Chondrocyte (in vitro differentiated cells): ENCODE measurements at regions not wholly inside any gene's neighbourhood (a gene's known extent, or its start where the extent isn't known, plus 50 kb on each side); places are given as distances from the start of the nearest gene placed in this dataset.

ENCODE experiments used
- DNase-seq: peaks from one replicate; pipeline ENCODE4 v3.0.0; 2021; ENCODE audit warnings: mixed read lengths, low spot score
- H3K27ac Mint-ChIP-seq: one replicate; pipeline ENCODE4 v1.8.0; 2021; ENCODE audit warnings: mild to moderate bottlenecking, moderate library complexity, mixed read lengths; ENCODE audit not compliant: unreplicated experiment
- H3K27me3 Mint-ChIP-seq: 2 replicates; pipeline ENCODE4 v1.8.0; 2021; ENCODE audit warnings: low read depth, mixed read lengths
- H3K36me3 Mint-ChIP-seq: 2 replicates; pipeline ENCODE4 v1.8.0; 2021; ENCODE audit warnings: low read depth, mixed read lengths
- H3K4me1 Mint-ChIP-seq: 2 replicates; pipeline ENCODE4 v1.8.0; 2021; ENCODE audit warnings: low read depth, mild to moderate bottlenecking, mixed read lengths
- H3K4me3 Mint-ChIP-seq: one replicate; pipeline ENCODE4 v1.8.0; 2021; ENCODE audit warnings: mild to moderate bottlenecking, moderate library complexity, mixed read lengths; ENCODE audit not compliant: unreplicated experiment
- H3K9me3 Mint-ChIP-seq: 2 replicates; pipeline ENCODE4 v1.8.0; 2021; ENCODE audit warnings: low read depth, mixed read lengths
- TF ChIP-seq, protein P1 (sequence below): fragments of 200-600 bp; sonication (generic); IDR thresholded peaks from 2 replicates; pipeline ENCODE4 v1.5.0; 2021; ENCODE audit warnings: antibody characterized with exemption, mild to moderate bottlenecking, moderate library complexity

DNA sequence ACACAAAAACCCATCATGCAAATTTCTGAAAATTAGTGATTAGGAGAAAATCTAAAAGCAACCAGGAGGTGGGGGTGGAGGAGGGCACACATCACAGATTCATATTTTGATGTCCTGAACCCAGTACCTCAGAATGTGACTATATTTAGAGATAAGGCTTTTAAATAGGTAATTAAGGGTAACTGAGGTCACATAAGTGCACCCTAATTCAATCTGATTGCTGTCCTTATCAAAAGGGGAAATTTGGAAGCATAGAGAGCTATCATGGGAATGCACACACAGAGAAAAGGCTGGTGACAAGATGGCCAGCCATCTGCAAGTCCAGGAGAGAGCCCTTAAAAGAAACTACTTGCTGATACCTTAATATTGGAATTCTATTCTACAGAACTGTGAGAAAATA is 281.8 kb upstream of the UGT8 start:
- H3K27ac Mint-ChIP-seq, result no peak overlapping the region
- no peak overlapping the region for H3K4me3 Mint-ChIP-seq

DNA sequence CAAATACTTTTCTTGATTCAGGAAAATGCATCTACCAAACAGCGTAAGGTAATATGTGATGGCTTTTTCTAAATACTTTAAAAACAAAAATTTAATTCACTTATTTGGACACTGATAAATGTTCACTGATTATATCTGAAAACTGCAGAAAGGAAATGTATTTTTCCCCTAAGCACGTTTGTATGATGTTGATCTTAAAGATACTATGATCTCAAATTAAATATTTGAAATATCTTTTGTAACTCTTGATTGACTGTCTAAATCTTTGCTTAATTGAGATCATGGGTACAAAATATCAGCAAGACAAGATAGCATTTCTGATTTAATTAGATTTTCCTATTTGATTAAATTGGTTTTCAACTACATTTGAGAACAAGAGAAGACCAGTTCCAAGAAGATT is 281.0 kb upstream of the UGT8 start:
- no peak for DNase-seq
- no peak overlapping the region for H3K27ac Mint-ChIP-seq
- H3K36me3 Mint-ChIP-seq, result peaks cover 3% of the 10 kb centered on the region
- no peak overlapping the region for H3K4me3 Mint-ChIP-seq
- H3K9me3 Mint-ChIP-seq, result peaks cover 5% of the 10 kb centered on the region
- TF ChIP-seq, protein P1, sequence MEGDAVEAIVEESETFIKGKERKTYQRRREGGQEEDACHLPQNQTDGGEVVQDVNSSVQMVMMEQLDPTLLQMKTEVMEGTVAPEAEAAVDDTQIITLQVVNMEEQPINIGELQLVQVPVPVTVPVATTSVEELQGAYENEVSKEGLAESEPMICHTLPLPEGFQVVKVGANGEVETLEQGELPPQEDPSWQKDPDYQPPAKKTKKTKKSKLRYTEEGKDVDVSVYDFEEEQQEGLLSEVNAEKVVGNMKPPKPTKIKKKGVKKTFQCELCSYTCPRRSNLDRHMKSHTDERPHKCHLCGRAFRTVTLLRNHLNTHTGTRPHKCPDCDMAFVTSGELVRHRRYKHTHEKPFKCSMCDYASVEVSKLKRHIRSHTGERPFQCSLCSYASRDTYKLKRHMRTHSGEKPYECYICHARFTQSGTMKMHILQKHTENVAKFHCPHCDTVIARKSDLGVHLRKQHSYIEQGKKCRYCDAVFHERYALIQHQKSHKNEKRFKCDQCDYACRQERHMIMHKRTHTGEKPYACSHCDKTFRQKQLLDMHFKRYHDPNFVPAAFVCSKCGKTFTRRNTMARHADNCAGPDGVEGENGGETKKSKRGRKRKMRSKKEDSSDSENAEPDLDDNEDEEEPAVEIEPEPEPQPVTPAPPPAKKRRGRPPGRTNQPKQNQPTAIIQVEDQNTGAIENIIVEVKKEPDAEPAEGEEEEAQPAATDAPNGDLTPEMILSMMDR, result no peak
- no peaks in the 10 kb centered on the region for H3K27me3 Mint-ChIP-seq
- H3K4me1 Mint-ChIP-seq, result peaks cover 11% of the 10 kb centered on the region

More for the DNA sequence above, 281.8 kb upstream of the UGT8 start:
- Mint-ChIP-seq H3K4me1 (peaks cover 11% of the 10 kb centered on the region), H3K9me3 (peaks cover 5% of the 10 kb centered on the region), H3K36me3 (peaks cover 3% of the 10 kb centered on the region), H3K27me3 (no peaks in the 10 kb centered on the region)
- DNase-seq, result no peak
- TF ChIP-seq, protein P1, result no peak

DNA sequence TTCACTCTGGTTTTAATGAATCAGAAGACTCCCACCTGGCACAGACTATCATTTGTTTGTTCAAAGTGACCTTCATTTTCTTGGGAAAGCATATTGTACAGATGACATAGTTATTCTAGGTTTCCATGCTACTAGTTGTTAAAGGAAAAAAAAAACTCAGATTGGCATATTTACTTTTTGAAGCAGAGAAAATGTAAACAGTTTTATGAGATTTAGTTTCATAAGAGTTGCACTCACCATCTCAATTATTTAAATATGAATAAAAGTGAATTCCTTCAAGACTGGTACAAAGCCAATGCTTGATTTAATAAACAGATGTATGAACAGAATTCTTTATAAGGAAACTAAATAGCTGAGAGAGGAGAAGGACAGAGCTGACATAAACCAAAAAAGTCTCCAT is 280.3 kb upstream of the UGT8 start:
- TF ChIP-seq, protein P1, result no peak
- H3K4me1 Mint-ChIP-seq, result peaks cover 11% of the 10 kb centered on the region
- no peak overlapping the region for H3K27ac Mint-ChIP-seq
- no peak overlapping the region for H3K4me3 Mint-ChIP-seq
- no peaks in the 10 kb centered on the region for H3K27me3 Mint-ChIP-seq
- H3K36me3 Mint-ChIP-seq, result peaks cover 3% of the 10 kb centered on the region
- no peak for DNase-seq
- peaks cover 5% of the 10 kb centered on the region for H3K9me3 Mint-ChIP-seq

DNA sequence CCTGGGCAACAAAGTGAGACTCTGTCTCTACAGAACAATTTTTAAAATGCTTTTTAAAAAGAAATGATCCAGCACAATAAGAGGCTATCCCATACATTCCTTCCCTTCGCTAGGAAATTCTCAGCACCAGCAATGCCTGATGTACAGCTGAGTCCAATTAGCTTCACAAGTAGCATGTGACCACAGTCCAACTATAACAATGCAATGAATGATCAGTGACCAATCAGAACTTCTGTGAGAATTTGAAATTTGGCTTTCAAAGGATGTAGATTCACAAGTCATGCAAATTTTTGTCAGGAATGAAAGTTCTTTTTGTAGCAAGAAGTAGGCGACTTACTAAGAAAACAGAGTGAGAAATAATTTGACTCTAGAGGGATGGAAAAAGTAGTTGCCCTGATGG is 278.5 kb upstream of the UGT8 start:
- no peak overlapping the region for H3K27ac Mint-ChIP-seq
- no peak overlapping the region for H3K4me3 Mint-ChIP-seq
- DNase-seq, result no peak
- no peaks in the 10 kb centered on the region for H3K36me3 Mint-ChIP-seq
- peaks cover 11% of the 10 kb centered on the region for H3K4me1 Mint-ChIP-seq
- H3K27me3 Mint-ChIP-seq, result no peaks in the 10 kb centered on the region
- TF ChIP-seq, protein P1, result no peak
- H3K9me3 Mint-ChIP-seq, result no peaks in the 10 kb centered on the region

DNA sequence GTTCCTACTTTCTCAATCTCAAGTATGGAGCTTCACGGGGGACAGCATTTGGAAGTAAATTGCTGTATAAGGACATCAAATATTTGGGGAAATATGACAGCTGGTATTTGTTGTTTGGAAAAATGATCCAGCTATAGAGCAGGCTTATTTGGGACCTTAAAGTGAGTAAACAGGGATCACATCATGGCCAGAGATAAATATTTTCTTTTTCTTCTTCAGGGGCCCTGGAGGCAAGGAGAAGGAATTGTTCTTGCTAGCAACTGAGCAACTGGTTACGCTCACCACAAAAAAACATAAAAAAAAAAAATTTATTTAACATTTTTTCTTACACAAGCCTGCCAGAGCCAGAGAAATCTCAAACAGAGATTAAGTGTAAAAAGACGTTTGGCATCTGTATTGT is 277.2 kb upstream of the UGT8 start:
- H3K36me3 Mint-ChIP-seq, result no peaks in the 10 kb centered on the region

More for the DNA sequence above, 277.2 kb upstream of the UGT8 start:
- Mint-ChIP-seq H3K4me1 (peaks cover 11% of the 10 kb centered on the region), H3K27me3 (no peaks in the 10 kb centered on the region), H3K4me3 (no peak overlapping the region), H3K9me3 (no peaks in the 10 kb centered on the region), H3K27ac (no peak overlapping the region)
- TF ChIP-seq, protein P1, result no peak
- DNase-seq, result no peak
